K562 (cell line): ENCODE measurements at regions not wholly inside any gene's neighbourhood (a gene's known extent, or its start where the extent isn't known, plus 50 kb on each side); places are given as distances from the start of the nearest gene placed in this dataset.

ENCODE experiments used
- ATAC-seq: fragments of 200-7000 bp; cut with Tn5 transposase; 3 replicates; pipeline ENCODE4 v1.9.1; 2020; ENCODE audit warnings: moderate library complexity
- BruUV-seq: library from RNA; stranded (reverse); fragments of 400-500 nt; replicated peaks from 2 replicates; lab custom pipeline; 2021; lab: Mats Ljungman, UMichigan
- CTCF ChIA-PET: fragments of 300-600 bp; formaldehyde crosslinking; extraction: SDS; loops from one replicate; lab custom pipeline; 2021; ENCODE audit warnings: low intra/inter-chr PET ratio; lab: Yijun Ruan, JAX
- POLR2A ChIA-PET: fragments of 300-600, 350-650 bp; sonication (Branson Sonifier 250); formaldehyde crosslinking; extraction: SDS; loops from one replicate; lab custom pipeline; 2021; ENCODE audit warnings: antibody characterized with exemption, inconsistent platforms; lab: Yijun Ruan, JAX
- DNase-seq, 4 experiments: peaks; one replicate each; pipeline versions ENCODE4 v3.0.0 to v3.0.0-alpha.2; 2011 to 2018; ENCODE audit warnings: low spot score in 3 of 4, mixed read lengths in 3 of 4; ENCODE audit errors: extremely low read depth in 1 of 4
- FAIRE-seq: peaks from 2 replicates; lab custom pipeline; 2011; peaks lifted over from hg19 to GRCh38; lab: Jason Lieb, UNC
- H2AFZ ChIP-seq: 2 replicates; pipeline ENCODE4 v1.6.0; 2011; ENCODE audit warnings: low read depth, low read length, control low read depth, inconsistent platforms
- H3K27ac ChIP-seq: fragments of 200-600 bp; 3 replicates; pipeline ENCODE4 v1.8.0; 2011; ENCODE audit warnings: low read depth, mild to moderate bottlenecking, control low read depth, inconsistent platforms, low read length, moderate library complexity, mixed read lengths; ENCODE audit errors: extremely low read depth
- H3K27me3 ChIP-seq, 2 experiments: fragments of 300-600 bp in 1 of 2; 2 replicates in 1 of 2; 3 replicates in 1 of 2; pipeline versions ENCODE4 v1.6.0 to v1.8.0; 2011; ENCODE audit warnings: inconsistent platforms in 2 of 2, low read length in 2 of 2, mild to moderate bottlenecking in 1 of 2, mixed read lengths in 1 of 2, moderate library complexity in 1 of 2; ENCODE audit not compliant: control insufficient read depth in 2 of 2, insufficient read depth in 2 of 2
- H3K36me3 ChIP-seq: fragments of 300-600 bp; 3 replicates; pipeline ENCODE4 v1.8.0; 2011; ENCODE audit warnings: mild to moderate bottlenecking, low read length, inconsistent platforms; ENCODE audit not compliant: control insufficient read depth, insufficient read depth
- H3K4me1 ChIP-seq, 2 experiments: fragments of 200-600 bp in 1 of 2; replicated peaks in 1 of 2; 2 replicates in 1 of 2; 3 replicates in 1 of 2; pipeline versions ENCODE4 v1.5.1 to v1.8.0; 2011; ENCODE audit warnings: inconsistent platforms in 2 of 2, low read length in 2 of 2, mild to moderate bottlenecking in 1 of 2, mixed read lengths in 1 of 2, moderate library complexity in 1 of 2; ENCODE audit not compliant: control insufficient read depth in 2 of 2, insufficient read depth in 2 of 2
- H3K4me2 ChIP-seq: 2 replicates; pipeline ENCODE4 v1.6.1; 2011; ENCODE audit warnings: low read length, control low read depth, inconsistent platforms, mixed read lengths; ENCODE audit not compliant: insufficient read depth
- H3K4me3 ChIP-seq: fragments of 200-600 bp; sonication (generic), shearing (Covaris generic); 2 replicates; pipeline ENCODE4 v1.5.1; 2016; ENCODE audit warnings: control low read depth, inconsistent platforms
- H3K79me2 ChIP-seq: fragments of 200-600 bp; 3 replicates; pipeline ENCODE4 v1.8.0; 2011; ENCODE audit warnings: low read length, inconsistent platforms; ENCODE audit not compliant: control insufficient read depth, insufficient read depth
- H3K9ac ChIP-seq, 2 experiments: 2 replicates each; pipeline versions ENCODE4 v1.6.0 to v1.6.1; 2011; ENCODE audit warnings: low read depth in 2 of 2, low read length in 2 of 2, control low read depth in 1 of 2, inconsistent platforms in 1 of 2, mild to moderate bottlenecking in 1 of 2, mixed read lengths in 1 of 2; ENCODE audit not compliant: insufficient read depth in 1 of 2
- H3K9me1 ChIP-seq: one replicate; pipeline ENCODE4 v1.6.0; 2011; ENCODE audit warnings: inconsistent platforms, mild to moderate bottlenecking, low read length, moderate library complexity; ENCODE audit not compliant: control insufficient read depth, insufficient read depth
- H3K9me3 ChIP-seq: replicated peaks from 2 replicates; pipeline ENCODE4 v1.5.1; 2011; ENCODE audit warnings: low read depth, low read length, inconsistent platforms; ENCODE audit not compliant: control insufficient read depth, insufficient read depth
- H4K20me1 ChIP-seq: replicated peaks from 2 replicates; pipeline ENCODE4 v1.6.1; 2011; ENCODE audit warnings: low read length, inconsistent platforms, mixed read lengths; ENCODE audit not compliant: control insufficient read depth, insufficient read depth
- C11orf30 ChIP-seq: fragments of 450-650 bp; IDR thresholded peaks from 2 replicates; pipeline ENCODE4 v1.6.1; 2016; ENCODE audit warnings: low read depth, mild to moderate bottlenecking
- CBX3 ChIP-seq, 2 experiments: IDR thresholded peaks; 1 replicate in 1 of 2; 2 replicates in 1 of 2; pipeline ENCODE4 v1.6.1; 2012; ENCODE audit warnings: inconsistent platforms in 2 of 2, low read length in 2 of 2, borderline replicate concordance in 1 of 2, control low read depth in 1 of 2
- DACH1 ChIP-seq: fragments of 450-650 bp; IDR thresholded peaks from 2 replicates; pipeline ENCODE4 v1.6.1; 2018; ENCODE audit not compliant: partially characterized antibody
- DPF2 ChIP-seq: fragments of 450-650 bp; IDR thresholded peaks from 2 replicates; pipeline ENCODE4 v1.6.1; 2016
- EWSR1 ChIP-seq: fragments of 450-650 bp; IDR thresholded peaks from 2 replicates; pipeline ENCODE4 v1.6.1; 2018; ENCODE audit warnings: borderline replicate concordance, mild to moderate bottlenecking, low read depth, moderate library complexity; ENCODE audit not compliant: partially characterized antibody
- L3MBTL2 ChIP-seq: fragments of 450-650 bp; IDR thresholded peaks from 2 replicates; pipeline ENCODE4 v1.6.1; 2016; ENCODE audit warnings: mild to moderate bottlenecking, moderate library complexity
- MAFF ChIP-seq: IDR thresholded peaks from 2 replicates; pipeline ENCODE4 v1.6.1; 2012; ENCODE audit warnings: low read length, improper control_type of control experiment
- MAFG ChIP-seq: fragments of 450-650 bp; conservative IDR thresholded peaks from 2 replicates; pipeline ENCODE4 v1.6.1; 2016; ENCODE audit warnings: missing genetic modification characterization, missing compliant biosample characterization
- MAFK ChIP-seq: IDR thresholded peaks from 2 replicates; pipeline ENCODE4 v1.6.1; 2011; ENCODE audit warnings: low read length, improper control_type of control experiment
- RBM25 ChIP-seq: fragments of 200-400 bp; formaldehyde crosslinking; IDR thresholded peaks from 2 replicates; pipeline ENCODE4 v1.6.1; 2018; ENCODE audit warnings: low read length, low read depth, moderate library complexity; ENCODE audit not compliant: severe bottlenecking
- ZFP36 ChIP-seq: fragments of 150-350 bp; IDR thresholded peaks from 2 replicates; pipeline ENCODE4 v1.6.1; 2018; ENCODE audit warnings: low read length, low read depth; ENCODE audit not compliant: partially characterized antibody
- ZFX ChIP-seq: sonication (generic); formaldehyde crosslinking; IDR thresholded peaks from 2 replicates; pipeline ENCODE4 v1.8.0; 2022; ENCODE audit warnings: mild to moderate bottlenecking, missing genetic modification reagents, moderate library complexity
- ZNF316 ChIP-seq: fragments of 450-650 bp; IDR thresholded peaks from 2 replicates; pipeline ENCODE4 v1.6.1; 2016
- WGBS: fragments of 100-300 bp; shearing (Covaris generic); methylation state at CpG from one replicate; pipeline ENCODE4 v1.1.6; 2016; ENCODE audit warnings: low coverage, mixed read lengths; ENCODE audit not compliant: insufficient coverage; ENCODE audit errors: missing lambda C conversion rate; 5-methylcytosine and 5-hydroxymethylcytosine counted together
- in situ Hi-C: fragments of 300-500 bp; cut with MboI; formaldehyde crosslinking; loops from 4 replicates; pipeline ENCODE4 v1.15.0; 2018; ENCODE audit warnings: inconsistent platforms, mixed read lengths
- intact Hi-C: fragments of 100-400 bp; cut with micrococcal nuclease; formaldehyde crosslinking; loops from 2 replicates; pipeline ENCODE4 v1.14.2; 2022

- ChIA-PET CTCF (no interaction called here), POLR2A (no interaction called here)
- Histone ChIP-seq H3K27ac (no peak overlapping the region), H2AFZ (no peak overlapping the region), H3K9me3 (peaks cover 7% of the 10 kb centered on the region), H3K4me1 (no peaks in the 10 kb centered on the region), H4K20me1 (no peaks in the 10 kb centered on the region), H3K9me1 (no peaks in the 10 kb centered on the region), H3K9ac (no peak overlapping the region), H3K4me3 (no peak overlapping the region), H3K27me3 (no peaks in the 10 kb centered on the region), H3K36me3 (no peaks in the 10 kb centered on the region), H3K79me2 (no peaks in the 10 kb centered on the region), H3K4me2 (no peak overlapping the region)
- DNase-seq (no peak), ATAC-seq (no peak), FAIRE-seq (no peak)
- in situ Hi-C loops (no loop called here), intact Hi-C loops (no loop called here)
- no TSS peak for BruUV-seq
- 60% methylated on average over 3 of the region's 3 CpGs for WGBS
- TF ChIP-seq DACH1 = no peak
- peak in 1 of 2 experiments; percentile 68; a peak in 1 of 3 replicates for TF ChIP-seq CBX3 (IDR thresholded peaks at IDR 0.05; ENCODE audit: borderline replicate concordance in 1 of 2, low read length in 2 of 2)
- TF ChIP-seq L3MBTL2 = no peak
- peak; percentile 90 for TF ChIP-seq ZNF316
- no peak for TF ChIP-seq ZFX (CRISPR knock-in tag)
- TF ChIP-seq DPF2 = no peak
- peak; percentile 37; the same call in 1 of the 2 replicates for TF ChIP-seq MAFK
- TF ChIP-seq MAFF = peak; percentile 70
- TF ChIP-seq C11orf30 = peak; percentile 75
- peak; percentile 77 for TF ChIP-seq RBM25
- peak; percentile 47 for TF ChIP-seq ZFP36
- TF ChIP-seq EWSR1 = no peak
- peak; percentile 44 for TF ChIP-seq MAFG (tag)
These were observed 231.4 kb upstream of the ZEB2 start for GRCh38 chr2:144751142-144751905.
